ENCODE measurements at regions not wholly inside any gene's neighbourhood (a gene's known extent, or its start where the extent isn't known, plus 50 kb on each side); places are given as distances from the start of the nearest gene placed in this dataset.

GRCh38 chr6:81636930-81637568 is 115.4 kb downstream of the TENT5A start:
- TF ChIP-seq EZH2 (IDR thresholded peaks at IDR 0.05) (no peak), POLR2AphosphoS5 (IDR thresholded peaks at IDR 0.05; ENCODE audit: borderline replicate concordance, low read depth, low read length) (no peak), FOXP2 (optimal IDR thresholded peaks at IDR 0.05; ENCODE audit: control extremely low read depth, extremely low read length, insufficient read depth) (no peak)
